ENCODE measurements at regions not wholly inside any gene's neighbourhood (a gene's known extent, or its start where the extent isn't known, plus 50 kb on each side); places are given as distances from the start of the nearest gene placed in this dataset.
A peak's percentile ranks its signal among the peaks of the same experiment; 100 is the strongest.
"Not testable (repeated sequence)": the region's sequence is repeated elsewhere in the genome, so short reads cannot be mapped to it uniquely, and the experiment has no call there.

- in situ Hi-C loops (cut with HindIII; ENCODE audit: low pct_unique_long_range_greater_than_20kb, low sequenced_read_pairs) = no loop called here
- no peak for DNase-seq (ENCODE audit: low read depth in 1 of 2, low spot score in 1 of 2)
- TF ChIP-seq JUND (IDR thresholded peaks at IDR 0.05; ENCODE audit: low read depth) = no peak
Observed at GRCh38 chr13:33543631-33544265, 258.2 kb upstream of the STARD13 start.

- in situ Hi-C loops (cut with HindIII; ENCODE audit: low pct_unique_long_range_greater_than_20kb, low sequenced_read_pairs) = no loop called here
- no peak for DNase-seq (ENCODE audit: low read depth in 1 of 2, low spot score in 1 of 2)
- TF ChIP-seq JUND (IDR thresholded peaks at IDR 0.05; ENCODE audit: low read depth) = no peak
Observed at GRCh38 chr13:33544308-33544707, 258.8 kb upstream of the STARD13 start.

GRCh38 chr13:33545492-33545891, 259.9 kb upstream of the STARD13 start:
- DNase-seq (ENCODE audit: low read depth in 1 of 2, low spot score in 1 of 2) = peak in 1 of 2 experiments; percentile 37
- in situ Hi-C loops (cut with HindIII; ENCODE audit: low pct_unique_long_range_greater_than_20kb, low sequenced_read_pairs) = no loop called here
- TF ChIP-seq JUND (IDR thresholded peaks at IDR 0.05; ENCODE audit: low read depth) = no peak

GRCh38 chr13:33547035-33547434, 261.5 kb upstream of the STARD13 start:
- DNase-seq (ENCODE audit: low read depth in 1 of 2, low spot score in 1 of 2) = no peak
- in situ Hi-C loops (cut with HindIII; ENCODE audit: low pct_unique_long_range_greater_than_20kb, low sequenced_read_pairs) = no loop called here
- TF ChIP-seq JUND (IDR thresholded peaks at IDR 0.05; ENCODE audit: low read depth) = no peak

- no peak for DNase-seq (ENCODE audit: low read depth in 1 of 2, low spot score in 1 of 2)
- in situ Hi-C loops (cut with HindIII; ENCODE audit: low pct_unique_long_range_greater_than_20kb, low sequenced_read_pairs) = no loop called here
- no peak for TF ChIP-seq JUND (IDR thresholded peaks at IDR 0.05; ENCODE audit: low read depth)
Observed at GRCh38 chr13:33548069-33548468, 262.5 kb upstream of the STARD13 start.

GRCh38 chr13:33550276-33550675, 264.7 kb upstream of the STARD13 start:
- in situ Hi-C loops (cut with HindIII; ENCODE audit: low pct_unique_long_range_greater_than_20kb, low sequenced_read_pairs) = no loop called here
- TF ChIP-seq JUND (IDR thresholded peaks at IDR 0.05; ENCODE audit: low read depth) = no peak
- no peak for DNase-seq (ENCODE audit: low read depth in 1 of 2, low spot score in 1 of 2)

GRCh38 chr13:33550885-33551284, 265.3 kb upstream of the STARD13 start:
- no peak for TF ChIP-seq JUND (IDR thresholded peaks at IDR 0.05; ENCODE audit: low read depth)
- no peak for DNase-seq (ENCODE audit: low read depth in 1 of 2, low spot score in 1 of 2)
- in situ Hi-C loops (cut with HindIII; ENCODE audit: low pct_unique_long_range_greater_than_20kb, low sequenced_read_pairs) = no loop called here

- in situ Hi-C loops (cut with HindIII; ENCODE audit: low pct_unique_long_range_greater_than_20kb, low sequenced_read_pairs) = no loop called here
- DNase-seq (ENCODE audit: low read depth in 1 of 2, low spot score in 1 of 2) = no peak
- TF ChIP-seq JUND (IDR thresholded peaks at IDR 0.05; ENCODE audit: low read depth) = no peak
Observed at GRCh38 chr13:33554919-33555791, 262.8 kb upstream of the RFC3 start.

- no peak for DNase-seq (ENCODE audit: low read depth in 1 of 2, low spot score in 1 of 2)
- TF ChIP-seq JUND (IDR thresholded peaks at IDR 0.05; ENCODE audit: low read depth) = no peak
- in situ Hi-C loops (cut with HindIII; ENCODE audit: low pct_unique_long_range_greater_than_20kb, low sequenced_read_pairs) = no loop called here
Observed at GRCh38 chr13:33556828-33557227, 261.1 kb upstream of the RFC3 start.

- TF ChIP-seq JUND (IDR thresholded peaks at IDR 0.05; ENCODE audit: low read depth) = peak; percentile 59; the same call in 1 of the 2 replicates
- peak in 1 of 2 experiments; percentile 67 for DNase-seq (ENCODE audit: low read depth in 1 of 2, low spot score in 1 of 2)
- in situ Hi-C loops (cut with HindIII; ENCODE audit: low pct_unique_long_range_greater_than_20kb, low sequenced_read_pairs) = no loop called here
Observed at GRCh38 chr13:33560726-33561125, 257.2 kb upstream of the RFC3 start.

GRCh38 chr13:33561627-33562026, 256.3 kb upstream of the RFC3 start:
- DNase-seq (ENCODE audit: low read depth in 1 of 2, low spot score in 1 of 2) = no peak
- in situ Hi-C loops (cut with HindIII; ENCODE audit: low pct_unique_long_range_greater_than_20kb, low sequenced_read_pairs) = no loop called here

GRCh38 chr13:33571618-33572017, 246.3 kb upstream of the RFC3 start:
- in situ Hi-C loops (cut with HindIII; ENCODE audit: low pct_unique_long_range_greater_than_20kb, low sequenced_read_pairs) = no loop called here
- TF ChIP-seq JUND (IDR thresholded peaks at IDR 0.05; ENCODE audit: low read depth) = no peak
- DNase-seq (ENCODE audit: low read depth in 1 of 2, low spot score in 1 of 2) = no peak

More at GRCh38 chr13:33561627-33562026, 256.3 kb upstream of the RFC3 start:
- no peak; the same call in 1 of the 2 replicates for TF ChIP-seq JUND (IDR thresholded peaks at IDR 0.05; ENCODE audit: low read depth)

- DNase-seq (ENCODE audit: low read depth in 1 of 2, low spot score in 1 of 2); in situ Hi-C loops (cut with HindIII; ENCODE audit: low pct_unique_long_range_greater_than_20kb, low sequenced_read_pairs): not testable (repeated sequence)
Observed at GRCh38 chr13:33572322-33572721, 245.6 kb upstream of the RFC3 start.

All from T47D (cell line).